Kidney (tissue), 13 donors: ENCODE measurements at regions not wholly inside any gene's neighbourhood (a gene's known extent, or its start where the extent isn't known, plus 50 kb on each side); places are given as distances from the start of the nearest gene placed in this dataset.
A peak's percentile ranks its signal among the peaks of the same experiment; 100 is the strongest.

Experiments
- DNase-seq, 5 donors: peaks; one replicate each; pipeline ENCODE4 v3.0.0-alpha.2; 2013 to 2020
- FAIRE-seq: peaks from 2 replicates; lab custom pipeline; 2012; peaks lifted over from hg19 to GRCh38; lab: Jason Lieb, UNC
- H3K27ac ChIP-seq, 2 donors: one replicate each; pipeline ENCODE4 v1.7.0; 2013; ENCODE audit warnings: low read depth in 2 of 2, low read length in 2 of 2, inconsistent platforms in 1 of 2
- H3K27me3 ChIP-seq: one replicate; pipeline ENCODE4 v1.7.1; 2013; ENCODE audit warnings: low read length, inconsistent platforms; ENCODE audit not compliant: control insufficient read depth, insufficient read depth
- H3K36me3 ChIP-seq, 3 donors: one replicate each; pipeline versions ENCODE4 v1.7.0 to v1.7.1; 2013; ENCODE audit warnings: low read length in 3 of 3, control low read depth in 1 of 3, inconsistent platforms in 1 of 3; ENCODE audit not compliant: insufficient read depth in 3 of 3, control insufficient read depth in 2 of 3
- H3K4me1 ChIP-seq, 3 donors: one replicate each; pipeline versions ENCODE4 v1.7.0 to v1.7.1; 2013; ENCODE audit warnings: low read length in 3 of 3, inconsistent platforms in 1 of 3, low read depth in 1 of 3; ENCODE audit not compliant: control insufficient read depth in 2 of 3, insufficient read depth in 2 of 3
- H3K4me3 ChIP-seq, 3 donors: one replicate each; pipeline versions ENCODE4 v1.7.0 to v1.8.1; 2013; ENCODE audit warnings: low read length in 3 of 3, control low read depth in 1 of 3, inconsistent platforms in 1 of 3
- H3K9ac ChIP-seq, 3 donors: one replicate each; pipeline versions ENCODE4 v1.7.0 to v1.7.1; 2013; ENCODE audit warnings: low read length in 3 of 3, control low read depth in 1 of 3, inconsistent platforms in 1 of 3
- H3K9me3 ChIP-seq, 3 donors: one replicate each; pipeline versions ENCODE4 v1.7.0 to v1.7.1; 2013; ENCODE audit warnings: low read length in 3 of 3, control low read depth in 1 of 3, inconsistent platforms in 1 of 3; ENCODE audit not compliant: control insufficient read depth in 2 of 3, insufficient read depth in 1 of 3
- CTCF ChIP-seq: IDR thresholded peaks from 3 replicates; pipeline ENCODE4 v1.5.1; 2012; ENCODE audit warnings: mild to moderate bottlenecking, moderate library complexity, borderline replicate concordance; ENCODE audit not compliant: insufficient read depth; ENCODE audit errors: extremely low read depth
- intact Hi-C: fragments of 100-400 bp; cut with DNase I; formaldehyde crosslinking; loops from one replicate; pipeline ENCODE4 v1.11.1; 2022
- donor health status: control.
- donor health status: control.
- donor health status: control.
- donor health status: control.
- donor health status: control.
- donor health status: DM: yes; HTN: yes; CAD: no.
- donor health status: Normal renal cell carcinoma (clear cell type).

DNA sequence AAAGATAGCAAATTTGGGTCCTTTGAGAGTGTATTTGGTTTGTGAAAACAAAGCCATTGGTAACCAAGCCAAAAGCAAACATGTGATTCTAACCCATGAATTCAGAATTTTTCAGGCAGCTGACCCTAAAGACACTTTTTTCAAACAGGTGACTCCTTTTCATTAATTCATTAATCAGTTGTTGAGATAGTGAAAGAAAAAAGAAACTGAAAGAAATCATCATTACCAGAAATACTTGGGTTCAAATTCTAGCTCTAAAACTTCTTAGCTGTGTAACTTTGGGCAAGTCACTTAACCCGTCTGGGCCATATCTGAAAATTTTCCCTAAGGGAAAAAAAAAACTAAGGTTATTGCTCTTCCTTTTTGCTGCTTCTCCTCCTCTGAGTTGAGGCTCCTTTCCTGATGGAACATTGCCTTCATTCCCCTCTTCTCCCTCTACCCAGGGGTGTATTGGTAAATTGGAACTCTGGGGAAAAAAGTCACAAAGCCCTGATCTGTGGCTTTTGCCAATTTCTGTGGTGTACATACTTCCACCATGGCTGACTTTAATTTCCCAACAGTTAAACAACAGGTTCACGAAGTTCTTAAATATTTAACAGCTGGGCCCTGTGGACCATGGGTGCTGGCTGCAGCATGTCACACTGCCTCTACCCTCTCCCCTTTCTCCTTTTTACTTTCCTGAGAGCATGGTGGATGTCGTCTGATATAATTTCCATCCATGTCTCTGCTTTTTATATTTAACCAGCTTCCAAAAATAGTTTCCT is 120.3 kb downstream of the ASB7 start:
- intact Hi-C loops: no loop called here
- FAIRE-seq: no peak
- Histone ChIP-seq H3K4me3 (peak overlapping the region in 1 of 3 donors; percentile 16), H3K9me3 (no peaks in the 10 kb centered on the region), H3K9ac (no peak overlapping the region), H3K27ac (peak overlapping the region; percentile 69 to 78), H3K27me3 (no peaks in the 10 kb centered on the region), H3K4me1 (peaks cover 0 to 26% (median 17%) of the 10 kb centered on the region in 3 donors), H3K36me3 (no peaks in the 10 kb centered on the region)
- DNase-seq: no peak
- no peak for TF ChIP-seq CTCF

GRCh38 chr15:100723315-100723801 is 121.0 kb downstream of the ASB7 start:
- Histone ChIP-seq H3K9me3 (no peaks in the 10 kb centered on the region), H3K27ac (peak overlapping the region; percentile 60 to 78), H3K27me3 (no peaks in the 10 kb centered on the region), H3K4me3 (no peak overlapping the region), H3K4me1 (peaks cover 0 to 26% (median 17%) of the 10 kb centered on the region in 3 donors), H3K36me3 (no peaks in the 10 kb centered on the region), H3K9ac (no peak overlapping the region)
- intact Hi-C loops: no loop called here
- no peak for TF ChIP-seq CTCF
- FAIRE-seq (no peak), DNase-seq (peak in 1 of 5 donors; percentile 8)

GRCh38 chr15:100725121-100726069 is 123.0 kb downstream of the ASB7 start:
- peak in 2 of 5 donors; percentile 42 to 56 for DNase-seq
- peak overlapping the region in 1 of 2 donors; percentile 20 for H3K27ac ChIP-seq
- no peak overlapping the region for H3K9ac ChIP-seq
- no peaks in the 10 kb centered on the region for H3K36me3 ChIP-seq
- no peak for FAIRE-seq
- intact Hi-C loops: no loop called here
- no peaks in the 10 kb centered on the region for H3K27me3 ChIP-seq
- peaks cover 0 to 26% (median 17%) of the 10 kb centered on the region in 3 donors for H3K4me1 ChIP-seq
- no peak for TF ChIP-seq CTCF
- no peaks in the 10 kb centered on the region for H3K9me3 ChIP-seq
- no peak overlapping the region for H3K4me3 ChIP-seq
